GM18858 (cell line): ENCODE measurements at regions not wholly inside any gene's neighbourhood (a gene's known extent, or its start where the extent isn't known, plus 50 kb on each side); places are given as distances from the start of the nearest gene placed in this dataset.
"Not testable (repeated sequence)": the region's sequence is repeated elsewhere in the genome, so short reads cannot be mapped to it uniquely, and the experiment has no call there.

ENCODE experiments used
- ATAC-seq: cut with Tn5 transposase; IDR thresholded peaks from one replicate; pipeline ENCODE4 v1.9.1; 2021; ENCODE audit not compliant: unreplicated experiment

- ATAC-seq = no peak
These were observed 128.0 kb upstream of the TACR1 start for GRCh38 chr2:75327334-75327733.

- no peak for ATAC-seq
These were observed 127.3 kb upstream of the TACR1 start for GRCh38 chr2:75326645-75327044.

GRCh38 chr2:75325594-75325993, 126.3 kb upstream of the TACR1 start:
- no peak for ATAC-seq

GRCh38 chr2:75324861-75325284, 125.6 kb upstream of the TACR1 start:
- no peak for ATAC-seq

- ATAC-seq = no peak
These were observed 124.8 kb upstream of the TACR1 start for GRCh38 chr2:75324141-75324540.

- no peak for ATAC-seq
These were observed 122.2 kb upstream of the TACR1 start for GRCh38 chr2:75321599-75321922.

- ATAC-seq = no peak
These were observed 121.7 kb upstream of the TACR1 start for GRCh38 chr2:75320898-75321598.

GRCh38 chr2:75319951-75320350, 120.6 kb upstream of the TACR1 start:
- ATAC-seq = no peak

- no peak for ATAC-seq
These were observed 118.5 kb upstream of the TACR1 start for GRCh38 chr2:75317802-75318201.

- no peak for ATAC-seq
These were observed 118.0 kb upstream of the TACR1 start for GRCh38 chr2:75317316-75317715.

- no peak for ATAC-seq
These were observed 116.1 kb upstream of the TACR1 start for GRCh38 chr2:75315436-75315835.

GRCh38 chr2:75311993-75312392, 112.7 kb upstream of the TACR1 start:
- ATAC-seq = peak; percentile 100

GRCh38 chr2:75311521-75311920, 112.2 kb upstream of the TACR1 start:
- ATAC-seq = no peak

- ATAC-seq = no peak
These were observed 111.6 kb upstream of the TACR1 start for GRCh38 chr2:75310876-75311275.

GRCh38 chr2:75309596-75310463, 110.5 kb upstream of the TACR1 start:
- no peak for ATAC-seq

GRCh38 chr2:75303227-75303626, 103.9 kb upstream of the TACR1 start:
- no peak for ATAC-seq

GRCh38 chr2:75294362-75294761, 95.0 kb upstream of the TACR1 start:
- no peak for ATAC-seq

GRCh38 chr2:75292826-75293225, 93.5 kb upstream of the TACR1 start:
- no peak for ATAC-seq

GRCh38 chr2:75290600-75291150, 91.4 kb upstream of the TACR1 start:
- no peak for ATAC-seq

- no peak for ATAC-seq
These were observed 90.5 kb upstream of the TACR1 start for GRCh38 chr2:75289771-75290170.

GRCh38 chr2:75289178-75289577, 89.9 kb upstream of the TACR1 start:
- ATAC-seq = not testable (repeated sequence)

- ATAC-seq = no peak
These were observed 89.4 kb upstream of the TACR1 start for GRCh38 chr2:75288760-75289159.
